HFF-Myc (cell line): ENCODE measurements at regions not wholly inside any gene's neighbourhood (a gene's known extent, or its start where the extent isn't known, plus 50 kb on each side); places are given as distances from the start of the nearest gene placed in this dataset.

Experiments
- DNase-seq: peaks from one replicate; pipeline ENCODE4 v3.0.0-alpha.2; 2011; ENCODE audit warnings: low read depth; ENCODE audit errors: extremely low read depth
- H3K4me3 ChIP-seq: replicated peaks from 2 replicates; pipeline ENCODE4 v1.5.1; 2011; ENCODE audit warnings: low read depth, mild to moderate bottlenecking, control low read depth, low read length
- CTCF ChIP-seq: IDR thresholded peaks from 2 replicates; pipeline ENCODE4 v1.5.1; 2012; ENCODE audit warnings: mild to moderate bottlenecking, low read depth, low read length, control low read depth; ENCODE audit errors: missing control alignments

GRCh38 chr1:221336126-221336525 is 405.8 kb downstream of the DUSP10 start:
- DNase-seq: no peak
- no peak for TF ChIP-seq CTCF
- no peak overlapping the region for H3K4me3 ChIP-seq

- DNase-seq: no peak
- no peak overlapping the region for H3K4me3 ChIP-seq
- no peak for TF ChIP-seq CTCF
These were observed 404.8 kb downstream of the DUSP10 start for GRCh38 chr1:221337106-221337505.

- H3K4me3 ChIP-seq: no peak overlapping the region
- TF ChIP-seq CTCF: no peak
- DNase-seq: no peak
These were observed 398.8 kb downstream of the DUSP10 start for GRCh38 chr1:221343136-221343535.

GRCh38 chr1:221343607-221344006 is 398.3 kb downstream of the DUSP10 start:
- no peak for DNase-seq
- no peak overlapping the region for H3K4me3 ChIP-seq
- no peak for TF ChIP-seq CTCF

- no peak for TF ChIP-seq CTCF
- peak; percentile 29 for DNase-seq
- no peak overlapping the region for H3K4me3 ChIP-seq
These were observed 397.2 kb downstream of the DUSP10 start for GRCh38 chr1:221344693-221345092.

- no peak for TF ChIP-seq CTCF
- no peak overlapping the region for H3K4me3 ChIP-seq
- DNase-seq: no peak
These were observed 394.2 kb downstream of the DUSP10 start for GRCh38 chr1:221347706-221348105.

GRCh38 chr1:221350091-221350490 is 391.8 kb downstream of the DUSP10 start:
- no peak overlapping the region for H3K4me3 ChIP-seq
- DNase-seq: no peak
- TF ChIP-seq CTCF: no peak
